Prostate gland (tissue), 2 donors: ENCODE measurements at regions not wholly inside any gene's neighbourhood (a gene's known extent, or its start where the extent isn't known, plus 50 kb on each side); places are given as distances from the start of the nearest gene placed in this dataset.

Experiments
- POLR2A ChIP-seq: fragments of 450-650 bp; IDR thresholded peaks from one replicate; pipeline ENCODE4 v1.6.1; 2016; ENCODE audit warnings: antibody characterized with exemption, mild to moderate bottlenecking
- POLR2AphosphoS5 ChIP-seq: sonication (generic); formaldehyde crosslinking; IDR thresholded peaks from one replicate; pipeline ENCODE4 v1.6.1; 2017; ENCODE audit warnings: antibody characterized with exemption
- TF ChIP-seq, protein P1 (sequence below), 4 experiments: fragments of 200-600 bp in 2 of 4; fragments of 450-650 bp in 2 of 4; sonication (generic) in 2 of 4; IDR thresholded peaks; 1 replicate in 3 of 4; 2 replicates in 1 of 4; pipeline ENCODE4 v1.5.1; 2016 to 2019; ENCODE audit warnings: antibody characterized with exemption in 4 of 4, mild to moderate bottlenecking in 2 of 4, moderate library complexity in 2 of 4

DNA sequence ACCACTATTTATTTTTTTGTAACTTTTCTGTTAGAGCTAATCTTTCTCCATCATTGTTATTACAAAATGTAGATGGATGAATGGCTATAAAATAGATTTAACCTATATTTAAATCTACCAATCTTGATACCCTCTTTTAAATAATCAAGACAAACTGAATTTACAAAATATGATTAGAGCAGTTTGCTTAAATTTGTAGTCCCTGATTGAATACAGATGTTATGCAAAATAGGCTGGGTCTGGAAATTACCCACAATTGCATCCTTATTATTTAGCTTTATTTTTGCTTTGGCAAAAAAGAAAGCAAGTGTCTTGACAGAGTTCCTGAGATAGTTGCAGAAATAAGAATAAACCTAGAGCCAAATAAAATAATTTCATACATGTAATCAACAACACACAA, 352.8 kb downstream of the KLF12 start:
- TF ChIP-seq POLR2A (no peak), POLR2AphosphoS5 (no peak)
- TF ChIP-seq, protein P1, sequence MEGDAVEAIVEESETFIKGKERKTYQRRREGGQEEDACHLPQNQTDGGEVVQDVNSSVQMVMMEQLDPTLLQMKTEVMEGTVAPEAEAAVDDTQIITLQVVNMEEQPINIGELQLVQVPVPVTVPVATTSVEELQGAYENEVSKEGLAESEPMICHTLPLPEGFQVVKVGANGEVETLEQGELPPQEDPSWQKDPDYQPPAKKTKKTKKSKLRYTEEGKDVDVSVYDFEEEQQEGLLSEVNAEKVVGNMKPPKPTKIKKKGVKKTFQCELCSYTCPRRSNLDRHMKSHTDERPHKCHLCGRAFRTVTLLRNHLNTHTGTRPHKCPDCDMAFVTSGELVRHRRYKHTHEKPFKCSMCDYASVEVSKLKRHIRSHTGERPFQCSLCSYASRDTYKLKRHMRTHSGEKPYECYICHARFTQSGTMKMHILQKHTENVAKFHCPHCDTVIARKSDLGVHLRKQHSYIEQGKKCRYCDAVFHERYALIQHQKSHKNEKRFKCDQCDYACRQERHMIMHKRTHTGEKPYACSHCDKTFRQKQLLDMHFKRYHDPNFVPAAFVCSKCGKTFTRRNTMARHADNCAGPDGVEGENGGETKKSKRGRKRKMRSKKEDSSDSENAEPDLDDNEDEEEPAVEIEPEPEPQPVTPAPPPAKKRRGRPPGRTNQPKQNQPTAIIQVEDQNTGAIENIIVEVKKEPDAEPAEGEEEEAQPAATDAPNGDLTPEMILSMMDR (IDR thresholded peaks at IDR 0.05) = no peak
